Body of pancreas (tissue), 4 donors: ENCODE measurements at regions not wholly inside any gene's neighbourhood (a gene's known extent, or its start where the extent isn't known, plus 50 kb on each side); places are given as distances from the start of the nearest gene placed in this dataset.

ENCODE experiments used
- POLR2A ChIP-seq, 3 donors: fragments of 450-650 bp; IDR thresholded peaks; one replicate each; pipeline ENCODE4 v1.6.1; 2016; ENCODE audit warnings: antibody characterized with exemption in 3 of 3, mild to moderate bottlenecking in 2 of 3
- TF ChIP-seq, protein P1 (sequence below), 7 experiments: fragments of 450-650 bp in 4 of 7; fragments of 200-600 bp in 3 of 7; sonication (generic) in 3 of 7; IDR thresholded peaks; one replicate each; pipeline ENCODE4 v1.5.1; 2016 to 2019; ENCODE audit warnings: antibody characterized with exemption in 7 of 7

DNA sequence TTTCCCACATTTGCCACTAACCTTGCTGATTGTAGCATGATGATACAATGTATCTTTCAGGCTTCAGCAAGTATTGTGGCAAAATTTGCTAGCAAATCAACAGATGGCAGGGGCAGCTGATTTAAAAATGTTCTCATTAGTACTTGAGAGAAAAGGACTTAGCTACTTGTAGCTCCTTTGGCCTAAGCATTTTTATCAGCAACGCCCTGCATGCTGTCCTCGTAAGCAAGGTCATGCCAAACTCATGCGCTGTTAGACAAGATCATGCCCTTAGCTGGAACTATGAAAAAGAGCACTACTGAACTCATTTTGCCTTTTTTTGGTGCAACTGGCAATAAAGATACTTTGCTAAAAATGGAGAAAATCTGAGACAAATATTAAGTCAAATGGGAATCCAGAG is 197.1 kb downstream of the ICE1 start:
- TF ChIP-seq, protein P1, sequence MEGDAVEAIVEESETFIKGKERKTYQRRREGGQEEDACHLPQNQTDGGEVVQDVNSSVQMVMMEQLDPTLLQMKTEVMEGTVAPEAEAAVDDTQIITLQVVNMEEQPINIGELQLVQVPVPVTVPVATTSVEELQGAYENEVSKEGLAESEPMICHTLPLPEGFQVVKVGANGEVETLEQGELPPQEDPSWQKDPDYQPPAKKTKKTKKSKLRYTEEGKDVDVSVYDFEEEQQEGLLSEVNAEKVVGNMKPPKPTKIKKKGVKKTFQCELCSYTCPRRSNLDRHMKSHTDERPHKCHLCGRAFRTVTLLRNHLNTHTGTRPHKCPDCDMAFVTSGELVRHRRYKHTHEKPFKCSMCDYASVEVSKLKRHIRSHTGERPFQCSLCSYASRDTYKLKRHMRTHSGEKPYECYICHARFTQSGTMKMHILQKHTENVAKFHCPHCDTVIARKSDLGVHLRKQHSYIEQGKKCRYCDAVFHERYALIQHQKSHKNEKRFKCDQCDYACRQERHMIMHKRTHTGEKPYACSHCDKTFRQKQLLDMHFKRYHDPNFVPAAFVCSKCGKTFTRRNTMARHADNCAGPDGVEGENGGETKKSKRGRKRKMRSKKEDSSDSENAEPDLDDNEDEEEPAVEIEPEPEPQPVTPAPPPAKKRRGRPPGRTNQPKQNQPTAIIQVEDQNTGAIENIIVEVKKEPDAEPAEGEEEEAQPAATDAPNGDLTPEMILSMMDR (IDR thresholded peaks at IDR 0.05), result no peak
- TF ChIP-seq POLR2A (IDR thresholded peaks at IDR 0.05), result no peak
